WI38 (cell line): ENCODE measurements at regions not wholly inside any gene's neighbourhood (a gene's known extent, or its start where the extent isn't known, plus 50 kb on each side); places are given as distances from the start of the nearest gene placed in this dataset.

Source experiments
- H3K4me3 ChIP-seq: 2 replicates; pipeline ENCODE4 v1.5.1; 2011; ENCODE audit warnings: low read depth, mild to moderate bottlenecking, control low read depth, low read length
- TF ChIP-seq, protein P1 (sequence below): IDR thresholded peaks from 2 replicates; pipeline ENCODE4 v1.5.1; 2012; ENCODE audit warnings: low read depth, mild to moderate bottlenecking, control low read depth, low read length

DNA sequence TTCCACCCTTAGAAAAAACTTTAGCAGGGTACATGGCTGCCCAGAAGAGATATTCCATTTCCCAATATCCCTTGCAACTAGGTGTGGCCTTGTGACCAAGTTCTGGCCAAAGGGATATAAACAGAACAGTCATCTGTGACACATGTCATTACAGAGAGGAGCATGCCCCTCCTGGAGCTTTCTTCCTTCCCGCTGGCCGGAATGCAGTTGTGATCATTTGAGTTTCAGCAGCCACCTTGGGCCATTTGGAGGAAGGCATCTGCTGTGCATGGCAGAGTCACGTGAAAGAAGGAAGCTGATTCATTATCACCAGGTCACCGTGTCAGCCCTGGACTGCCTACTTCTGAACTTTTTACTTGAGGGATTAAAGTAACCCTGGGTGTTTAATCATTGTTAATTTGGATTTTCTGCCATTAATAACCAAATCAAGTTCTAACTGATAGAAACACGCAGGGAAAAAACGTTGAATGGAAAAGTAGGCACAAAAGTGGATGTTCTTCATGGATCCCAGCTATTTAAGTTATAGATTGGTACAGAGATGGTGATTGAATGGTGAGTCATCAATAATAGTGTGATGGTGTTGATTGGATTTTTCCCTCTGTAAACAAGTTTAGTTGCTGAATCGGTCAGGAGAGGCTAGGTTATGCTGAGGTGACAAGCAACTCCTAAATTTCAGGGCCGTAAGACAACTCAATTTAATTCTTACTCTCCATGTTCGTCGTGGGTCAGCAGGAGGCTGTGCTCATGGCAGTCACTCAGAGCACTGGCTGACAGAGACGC, 80.7 kb upstream of the CCDC167 start:
- TF ChIP-seq, protein P1, sequence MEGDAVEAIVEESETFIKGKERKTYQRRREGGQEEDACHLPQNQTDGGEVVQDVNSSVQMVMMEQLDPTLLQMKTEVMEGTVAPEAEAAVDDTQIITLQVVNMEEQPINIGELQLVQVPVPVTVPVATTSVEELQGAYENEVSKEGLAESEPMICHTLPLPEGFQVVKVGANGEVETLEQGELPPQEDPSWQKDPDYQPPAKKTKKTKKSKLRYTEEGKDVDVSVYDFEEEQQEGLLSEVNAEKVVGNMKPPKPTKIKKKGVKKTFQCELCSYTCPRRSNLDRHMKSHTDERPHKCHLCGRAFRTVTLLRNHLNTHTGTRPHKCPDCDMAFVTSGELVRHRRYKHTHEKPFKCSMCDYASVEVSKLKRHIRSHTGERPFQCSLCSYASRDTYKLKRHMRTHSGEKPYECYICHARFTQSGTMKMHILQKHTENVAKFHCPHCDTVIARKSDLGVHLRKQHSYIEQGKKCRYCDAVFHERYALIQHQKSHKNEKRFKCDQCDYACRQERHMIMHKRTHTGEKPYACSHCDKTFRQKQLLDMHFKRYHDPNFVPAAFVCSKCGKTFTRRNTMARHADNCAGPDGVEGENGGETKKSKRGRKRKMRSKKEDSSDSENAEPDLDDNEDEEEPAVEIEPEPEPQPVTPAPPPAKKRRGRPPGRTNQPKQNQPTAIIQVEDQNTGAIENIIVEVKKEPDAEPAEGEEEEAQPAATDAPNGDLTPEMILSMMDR, result no peak
- H3K4me3 ChIP-seq, result no peak overlapping the region

DNA sequence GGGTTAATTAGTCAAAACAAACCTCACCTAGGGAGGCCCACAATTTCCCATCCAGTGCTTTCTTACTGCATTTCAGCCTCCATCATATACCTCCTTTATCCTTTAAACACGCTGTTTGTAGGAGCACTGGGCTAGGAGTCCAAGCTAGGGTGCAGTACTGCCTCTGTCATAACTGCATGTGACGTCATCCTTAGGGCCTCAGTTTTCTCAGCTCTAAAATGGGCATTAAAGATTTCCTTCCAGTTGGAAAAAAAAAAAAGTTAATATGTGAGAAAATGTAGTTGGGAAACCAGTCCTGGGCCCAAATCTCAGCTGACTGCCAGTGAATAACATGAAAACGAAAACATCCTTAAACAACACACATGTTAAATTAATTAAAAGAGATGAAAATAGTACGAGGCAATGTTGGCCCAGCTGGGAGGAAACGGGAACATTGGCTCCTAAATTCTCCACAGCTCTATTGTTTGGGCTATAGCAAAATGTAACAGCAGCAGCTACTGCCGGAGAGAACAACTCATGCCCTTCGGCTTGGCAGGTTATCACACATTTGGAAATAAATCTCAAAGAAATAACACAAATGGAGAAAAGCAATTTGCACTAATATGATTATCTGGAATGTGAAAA, 79.9 kb upstream of the CCDC167 start:
- TF ChIP-seq, protein P1, result no peak
- no peak overlapping the region for H3K4me3 ChIP-seq

DNA sequence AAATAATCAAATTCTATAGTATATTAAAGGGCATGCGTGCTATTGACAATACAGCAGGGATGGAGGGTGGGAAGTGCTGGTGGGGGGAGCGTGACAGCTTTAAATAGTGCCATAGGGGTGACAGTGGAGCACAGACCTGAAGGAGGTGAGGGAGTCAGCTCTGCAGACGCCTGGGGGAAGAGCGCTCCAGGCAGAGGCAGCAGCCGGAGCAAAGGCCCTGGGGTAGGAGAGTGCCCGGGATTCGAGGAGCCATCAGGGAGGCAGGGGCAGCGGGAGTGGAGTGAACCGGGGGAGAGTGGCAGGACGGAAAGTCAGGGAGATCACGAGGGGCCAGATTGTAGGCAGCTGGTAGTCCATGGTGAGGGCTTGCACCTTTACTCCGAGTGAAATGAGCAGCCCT, 78.4 kb upstream of the CCDC167 start:
- TF ChIP-seq, protein P1, result no peak
- no peak overlapping the region for H3K4me3 ChIP-seq

DNA sequence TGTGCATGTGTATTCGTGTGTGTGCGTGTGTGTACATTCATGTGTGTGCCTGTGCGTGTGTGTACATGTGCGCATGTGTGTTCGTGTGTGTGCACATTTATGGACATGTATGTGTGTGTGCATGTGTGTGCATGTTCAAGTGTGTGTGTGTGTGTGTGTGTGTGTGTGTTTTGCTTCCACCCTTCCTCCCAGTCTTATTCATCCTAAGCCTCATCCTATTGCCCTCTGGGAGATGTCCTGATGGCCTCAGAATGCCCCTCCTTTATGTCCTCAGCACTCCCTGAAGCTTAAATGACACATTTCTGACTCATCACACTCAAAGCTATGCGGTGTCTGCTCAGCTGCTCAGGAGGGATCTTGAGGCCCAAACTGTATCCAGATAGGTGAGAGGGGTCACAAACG, 76.6 kb upstream of the CCDC167 start:
- H3K4me3 ChIP-seq, result no peak overlapping the region
- TF ChIP-seq, protein P1, result no peak

DNA sequence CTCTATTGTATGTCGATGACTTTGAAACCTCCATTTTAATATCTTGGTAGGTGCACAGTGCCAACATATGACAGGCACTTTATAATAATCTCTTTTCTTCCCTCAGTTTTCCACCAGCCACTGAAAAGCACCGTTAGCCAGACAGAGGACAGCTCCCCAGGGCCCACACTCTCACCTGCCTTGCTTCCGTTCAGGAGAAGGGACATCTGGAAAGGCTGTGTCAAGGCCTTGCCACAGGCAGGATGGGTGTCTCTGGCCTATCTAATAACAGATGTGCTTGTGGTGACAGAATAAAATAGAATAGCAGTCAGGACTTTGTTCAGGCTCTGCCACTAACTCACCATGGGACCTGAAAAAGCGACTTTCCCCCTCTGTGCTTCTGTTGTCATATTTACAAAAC, 75.5 kb upstream of the CCDC167 start:
- TF ChIP-seq, protein P1, result no peak
- no peak overlapping the region for H3K4me3 ChIP-seq

DNA sequence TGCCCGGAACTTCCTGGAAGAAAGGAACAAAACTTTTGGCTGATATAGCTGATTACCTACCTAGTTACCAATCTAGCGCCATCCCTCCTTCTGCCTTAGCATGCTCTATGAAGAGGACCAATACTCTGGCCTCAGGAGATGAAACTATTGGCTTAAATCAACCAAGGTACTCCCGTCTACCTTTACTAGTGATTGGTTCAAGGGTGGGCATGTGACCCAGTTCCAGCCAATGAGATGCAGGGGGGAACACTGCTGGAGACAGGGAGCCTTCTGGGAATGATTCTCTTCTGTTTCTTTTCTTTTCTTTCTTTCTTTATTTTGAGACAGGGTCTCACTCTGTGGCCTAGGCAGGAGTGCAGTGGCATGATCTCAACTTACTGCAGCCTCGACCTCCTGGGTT, 72.6 kb upstream of the CCDC167 start:
- no peak overlapping the region for H3K4me3 ChIP-seq
- TF ChIP-seq, protein P1, result no peak

DNA sequence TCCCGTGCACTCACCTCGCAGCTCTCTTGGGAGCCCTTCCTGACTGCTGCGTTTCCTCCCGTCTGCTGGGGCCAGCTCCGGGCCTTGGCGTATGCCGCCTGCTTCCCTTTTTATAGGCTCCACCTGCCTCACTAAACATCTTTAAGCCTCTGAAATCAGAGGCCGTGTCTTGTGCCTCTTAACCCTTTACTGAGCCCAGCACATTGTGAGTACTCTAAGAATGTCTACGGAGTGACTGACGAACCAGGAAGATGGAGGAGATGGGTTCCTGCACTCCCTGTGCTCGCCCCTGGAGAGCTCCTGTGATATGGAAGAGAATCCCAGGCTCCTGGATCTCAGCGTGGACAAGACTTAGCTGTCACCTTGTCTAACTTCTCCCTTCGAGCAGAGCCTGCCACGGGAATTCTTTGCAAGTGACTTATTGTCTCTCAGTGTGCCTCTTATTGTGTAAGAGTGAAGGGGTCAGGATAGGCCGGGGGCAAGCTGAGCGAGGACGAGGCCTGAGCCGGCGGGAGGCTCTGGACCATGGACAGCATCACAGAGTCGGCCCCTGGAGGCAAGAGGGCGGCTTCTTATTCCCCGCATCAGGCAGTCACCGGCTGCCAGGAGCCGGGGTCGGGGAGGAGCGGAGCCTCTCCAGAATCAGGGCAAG, 70.9 kb upstream of the CCDC167 start:
- TF ChIP-seq, protein P1, result no peak
- no peak overlapping the region for H3K4me3 ChIP-seq
